K562 (cell line): ENCODE measurements at regions not wholly inside any gene's neighbourhood (a gene's known extent, or its start where the extent isn't known, plus 50 kb on each side); places are given as distances from the start of the nearest gene placed in this dataset.
A peak's percentile ranks its signal among the peaks of the same experiment; 100 is the strongest.

Experiments used
- BCOR ChIP-seq: fragments of 450-650 bp; IDR thresholded peaks from 2 replicates; pipeline ENCODE4 v1.6.1; 2016
- CBX2 ChIP-seq: fragments of 200-600 bp; sonication (generic); IDR thresholded peaks from one replicate; pipeline ENCODE4 v1.6.1; 2012; ENCODE audit warnings: mild to moderate bottlenecking, low read length, inconsistent platforms; ENCODE audit not compliant: insufficient read depth, poor library complexity, severe bottlenecking
- DIDO1 ChIP-seq: fragments of 450-650 bp; IDR thresholded peaks from 2 replicates; pipeline ENCODE4 v1.6.1; 2016; ENCODE audit warnings: low read depth, missing biosample characterization, missing genetic modification characterization
- ESRRB ChIP-seq: fragments of 250-450 bp; sonication (Bioruptor Pico); IDR thresholded peaks from 2 replicates; pipeline ENCODE4 v1.5.0; 2020; ENCODE audit warnings: mild to moderate bottlenecking, moderate library complexity, borderline replicate concordance
- GATAD2B ChIP-seq: fragments of 450-650 bp; IDR thresholded peaks from 2 replicates; pipeline ENCODE4 v1.6.1; 2017; ENCODE audit warnings: mild to moderate bottlenecking, borderline replicate concordance
- HDAC3 ChIP-seq: fragments of 450-650 bp; IDR thresholded peaks from 2 replicates; pipeline ENCODE4 v1.6.1; 2018; ENCODE audit warnings: borderline replicate concordance, mild to moderate bottlenecking, moderate library complexity; ENCODE audit not compliant: partially characterized antibody
- HOXB6 ChIP-seq: fragments of 250-450 bp; sonication (Bioruptor Pico); IDR thresholded peaks from 2 replicates; pipeline ENCODE4 v1.5.1; 2022; ENCODE audit warnings: mild to moderate bottlenecking, borderline replicate concordance
- KAT8 ChIP-seq: fragments of 450-650 bp; IDR thresholded peaks from 2 replicates; pipeline ENCODE4 v1.6.1; 2016; ENCODE audit warnings: low read depth, mild to moderate bottlenecking
- KDM1A ChIP-seq, 2 experiments: fragments of 450-650 bp; IDR thresholded peaks; 2 replicates each; pipeline ENCODE4 v1.6.1; 2016; ENCODE audit warnings: mild to moderate bottlenecking in 2 of 2
- LEF1 ChIP-seq: fragments of 450-650 bp; IDR thresholded peaks from 2 replicates; pipeline ENCODE4 v1.6.1; 2016; ENCODE audit warnings: mild to moderate bottlenecking
- MAZ ChIP-seq, 2 experiments: fragments of 450-650 bp in 1 of 2; sonication (generic) in 1 of 2; formaldehyde crosslinking; IDR thresholded peaks in 1 of 2; conservative IDR thresholded peaks in 1 of 2; 2 replicates each; pipeline versions ENCODE4 v1.4.0 to v1.5.0; 2020; ENCODE audit warnings: mild to moderate bottlenecking in 1 of 2, missing genetic modification reagents in 1 of 2
- MBD1 ChIP-seq: fragments of 250-450 bp; sonication (Bioruptor Pico); IDR thresholded peaks from 2 replicates; pipeline ENCODE4 v1.8.0; 2022; ENCODE audit warnings: inconsistent platforms
- MCM3 ChIP-seq: fragments of 450-650 bp; IDR thresholded peaks from 2 replicates; pipeline ENCODE4 v1.6.1; 2016
- MITF ChIP-seq: IDR thresholded peaks from 2 replicates; pipeline ENCODE4 v1.6.1; 2014; ENCODE audit warnings: antibody characterized with exemption
- MTA1 ChIP-seq: fragments of 450-650 bp; IDR thresholded peaks from 2 replicates; pipeline ENCODE4 v1.6.1; 2017; ENCODE audit warnings: borderline replicate concordance
- PCBP1 ChIP-seq: fragments of 200-400 bp; formaldehyde crosslinking; IDR thresholded peaks from 2 replicates; pipeline ENCODE4 v1.6.1; 2018; ENCODE audit warnings: mild to moderate bottlenecking, low read depth, low read length; ENCODE audit not compliant: poor library complexity, severe bottlenecking
- SAFB2 ChIP-seq: fragments of 200-400 bp; formaldehyde crosslinking; IDR thresholded peaks from 2 replicates; pipeline ENCODE4 v1.6.1; 2018; ENCODE audit warnings: borderline replicate concordance, low read length, low read depth, moderate library complexity; ENCODE audit not compliant: severe bottlenecking
- SMAD4 ChIP-seq: fragments of 250-450 bp; sonication (Bioruptor Pico); conservative IDR thresholded peaks from 2 replicates; pipeline ENCODE4 v1.8.0; 2021; ENCODE audit warnings: inconsistent platforms, mild to moderate bottlenecking, moderate library complexity
- SMARCA4 ChIP-seq: fragments of 450-650 bp; IDR thresholded peaks from 2 replicates; pipeline ENCODE4 v1.6.1; 2016
- SMARCB1 ChIP-seq: IDR thresholded peaks from 2 replicates; pipeline ENCODE4 v1.6.1; 2011; ENCODE audit warnings: improper control_type of control experiment, low read depth; ENCODE audit not compliant: insufficient read length
- TBP ChIP-seq: optimal IDR thresholded peaks from 2 replicates; pipeline ENCODE3; 2011; ENCODE audit warnings: low read depth, low read length, improper control_type of control experiment
- TCF15 ChIP-seq: fragments of 250-450 bp; sonication (Bioruptor Pico); IDR thresholded peaks from 2 replicates; pipeline ENCODE4 v1.8.0; 2022; ENCODE audit warnings: moderate library complexity, mild to moderate bottlenecking, inconsistent platforms
- YY1 ChIP-seq, 3 experiments: IDR thresholded peaks; 2 replicates each; pipeline ENCODE4 v1.6.1; 2011; ENCODE audit warnings: low read length in 2 of 3, mild to moderate bottlenecking in 2 of 3, moderate library complexity in 2 of 3, borderline replicate concordance in 1 of 3, control low read depth in 1 of 3, low read depth in 1 of 3; ENCODE audit not compliant: insufficient read depth in 3 of 3, insufficient replicate concordance in 2 of 3, control insufficient read depth in 1 of 3, insufficient read length in 1 of 3; ENCODE audit errors: extremely low read depth in 1 of 3
- ZBTB7A ChIP-seq: IDR thresholded peaks from 2 replicates; pipeline ENCODE4 v1.6.1; 2011; ENCODE audit warnings: low read depth, mild to moderate bottlenecking, low read length, moderate library complexity, borderline replicate concordance; ENCODE audit not compliant: control insufficient read depth
- ZEB2 ChIP-seq: fragments of 450-650 bp; IDR thresholded peaks from 2 replicates; pipeline ENCODE4 v1.6.1; 2016
- ZNF12 ChIP-seq: sonication (generic); formaldehyde crosslinking; IDR thresholded peaks from 2 replicates; pipeline ENCODE4 v1.4.0; 2020; ENCODE audit warnings: mild to moderate bottlenecking, missing genetic modification reagents
- ZNF23 ChIP-seq: fragments of 250-450 bp; sonication (Bioruptor Pico); IDR thresholded peaks from 2 replicates; pipeline ENCODE4 v1.4.0; 2020; ENCODE audit warnings: mild to moderate bottlenecking
- ZNF583 ChIP-seq: fragments of 250-450 bp; sonication (Bioruptor Pico); IDR thresholded peaks from 2 replicates; pipeline ENCODE4 v1.4.0; 2020

GRCh38 chr6:27568226-27568897 is 95.5 kb upstream of the ZNF184 start (continued):
- no peak for TF ChIP-seq MAZ (CRISPR knock-in tag; conservative IDR thresholded peaks at IDR 0.05 in 1 of 2, IDR thresholded peaks at IDR 0.05 in 1 of 2)
- no peak for TF ChIP-seq SMAD4 (CRISPR knock-in tag)
- 0 out of 2 replicates have a peak, but pooled peaks have one; percentile 28 for TF ChIP-seq LEF1
- TF ChIP-seq ZNF23 (CRISPR knock-in tag): no peak
- TF ChIP-seq MTA1: no peak
- TF ChIP-seq SMARCA4: peak; percentile 49
- TF ChIP-seq MITF: no peak
- no peak for TF ChIP-seq HOXB6
- no peak for TF ChIP-seq ZBTB7A
- peak; percentile 89 for TF ChIP-seq ZEB2
- TF ChIP-seq SAFB2: no peak
- no peak for TF ChIP-seq TBP
- no peak for TF ChIP-seq ZNF583 (CRISPR knock-in tag)
- no peak for TF ChIP-seq CBX2
- no peak for TF ChIP-seq GATAD2B
- TF ChIP-seq PCBP1: no peak
- no peak for TF ChIP-seq HDAC3
- TF ChIP-seq YY1 (IDR thresholded peaks at IDR 0.05; ENCODE audit: borderline replicate concordance in 1 of 3, control insufficient read depth in 1 of 3, extremely low read depth in 1 of 3, insufficient read depth in 3 of 3, insufficient read length in 1 of 3, insufficient replicate concordance in 2 of 3, low read depth in 1 of 3, low read length in 2 of 3): peak in 1 of 3 experiments; percentile 62
- no peak for TF ChIP-seq MBD1 (CRISPR knock-in tag)
- no peak for TF ChIP-seq KAT8
- no peak for TF ChIP-seq SMARCB1
- TF ChIP-seq KDM1A (IDR thresholded peaks at IDR 0.05): peak in 1 of 2 experiments; percentile 50; a peak in 2 of 4 replicates
- no peak for TF ChIP-seq ZNF12
- TF ChIP-seq TCF15: no peak
- no peak for TF ChIP-seq ESRRB (CRISPR knock-in tag)
- TF ChIP-seq BCOR: no peak
- no peak for TF ChIP-seq MCM3
- no peak for TF ChIP-seq DIDO1 (tag)
